ENCODE measurements at regions not wholly inside any gene's neighbourhood (a gene's known extent, or its start where the extent isn't known, plus 50 kb on each side); places are given as distances from the start of the nearest gene placed in this dataset.

GRCh38 chr5:35316611-35317274, 86.5 kb upstream of the PRLR start:
- peaks cover 19% of the 10 kb centered on the region for H3K4me1 ChIP-seq (ENCODE audit: insufficient read depth, low read length)
- no peak overlapping the region for H3K4me2 ChIP-seq (ENCODE audit: low read length)
- no peaks in the 10 kb centered on the region for H4K20me1 ChIP-seq (ENCODE audit: low read length)
- no peaks in the 10 kb centered on the region for H3K9me3 ChIP-seq (ENCODE audit: low read length)
- no TSS peak for BruUV-seq (replicated peaks)
- peak; percentile 40 for DNase-seq
- H3K9me2 ChIP-seq (replicated peaks; ENCODE audit: low read length) = no peaks in the 10 kb centered on the region
- ChIA-PET POLR2A (ENCODE audit: unreplicated experiment) (no interaction called here), CTCF (no interaction called here)
- no peak overlapping the region for H2AFZ ChIP-seq (ENCODE audit: low read length)
- no peak for ATAC-seq
- H3K9ac ChIP-seq (ENCODE audit: low read length) = no peak overlapping the region
- no peaks in the 10 kb centered on the region for H3K36me3 ChIP-seq (ENCODE audit: low read depth, low read length)
- no peaks in the 10 kb centered on the region for H3K79me2 ChIP-seq (ENCODE audit: low read length)
- no peak for TF ChIP-seq CTCF (conservative IDR thresholded peaks at IDR 0.05; ENCODE audit: low read depth, low read length)
- TF ChIP-seq EZH2phosphoT487 (IDR thresholded peaks at IDR 0.05; ENCODE audit: borderline replicate concordance, low read length) = no peak
- TF ChIP-seq EZH2 (IDR thresholded peaks at IDR 0.05; ENCODE audit: low read length, unreplicated experiment) = no peak
- H3K27ac ChIP-seq (ENCODE audit: low read length) = no peak overlapping the region
- H3K4me3 ChIP-seq (ENCODE audit: low read length) = no peak overlapping the region
- peaks cover 7% of the 10 kb centered on the region; the same call in 1 of the 2 replicates for H3K27me3 ChIP-seq (ENCODE audit: low read length)
- intact Hi-C loops (cut with micrococcal nuclease) = no loop called here
- H3F3A ChIP-seq (ENCODE audit: low read length, unreplicated experiment) = no peaks in the 10 kb centered on the region

- BruUV-seq (replicated peaks) = no TSS peak
Observed at GRCh38 chr5:35313291-35313690, 83.0 kb upstream of the PRLR start.

More at GRCh38 chr5:35313291-35313690, 83.0 kb upstream of the PRLR start:
- Histone ChIP-seq H3K4me2 (ENCODE audit: low read length) (no peak overlapping the region), H3K9me3 (ENCODE audit: low read length) (no peaks in the 10 kb centered on the region), H3K4me3 (ENCODE audit: low read length) (no peak overlapping the region), H3K36me3 (ENCODE audit: low read depth, low read length) (no peaks in the 10 kb centered on the region), H3K9me2 (replicated peaks; ENCODE audit: low read length) (no peaks in the 10 kb centered on the region), H3K9ac (ENCODE audit: low read length) (no peak overlapping the region), H3K4me1 (ENCODE audit: insufficient read depth, low read length) (peaks cover 14% of the 10 kb centered on the region), H2AFZ (ENCODE audit: low read length) (no peak overlapping the region), H4K20me1 (ENCODE audit: low read length) (no peaks in the 10 kb centered on the region), H3K27ac (ENCODE audit: low read length) (no peak overlapping the region), H3F3A (ENCODE audit: low read length, unreplicated experiment) (no peaks in the 10 kb centered on the region), H3K27me3 (ENCODE audit: low read length) (peaks cover 22% of the 10 kb centered on the region), H3K79me2 (ENCODE audit: low read length) (no peaks in the 10 kb centered on the region)
- CTCF ChIA-PET = no interaction called here
- DNase-seq = peak; percentile 89
- TF ChIP-seq EZH2phosphoT487 (IDR thresholded peaks at IDR 0.05; ENCODE audit: borderline replicate concordance, low read length) (no peak), CTCF (conservative IDR thresholded peaks at IDR 0.05; ENCODE audit: low read depth, low read length) (no peak), EZH2 (IDR thresholded peaks at IDR 0.05; ENCODE audit: low read length, unreplicated experiment) (no peak)
- POLR2A ChIA-PET (ENCODE audit: unreplicated experiment) = interaction anchor here (0.7 kb wide), 1 partner anchor 315 kb away, joined by 3 read pairs; no protein-coding TSS in a partner anchor
- intact Hi-C loops (cut with micrococcal nuclease) = no loop called here
- peak; percentile 13; the same call in 1 of the 2 replicates for ATAC-seq

All from PC-3 (cell line).